ENCODE measurements at regions not wholly inside any gene's neighbourhood (a gene's known extent, or its start where the extent isn't known, plus 50 kb on each side); places are given as distances from the start of the nearest gene placed in this dataset.

GRCh38 chr6:63458480-63459115, 113.7 kb upstream of the LOC128125822 start:
- Histone ChIP-seq H3K4me1 (ENCODE audit: low read depth) (no peaks in the 10 kb centered on the region), H3K27me3 (no peaks in the 10 kb centered on the region), H3K27ac (no peak overlapping the region), H3K4me3 (no peak overlapping the region), H3K9me3 (ENCODE audit: low read depth) (no peaks in the 10 kb centered on the region), H3K36me3 (no peaks in the 10 kb centered on the region)
- no peak for TF ChIP-seq CTCF (IDR thresholded peaks at IDR 0.05; ENCODE audit: low read depth, low read length)
- no peak for DNase-seq (ENCODE audit: low read depth in 1 of 2, low spot score in 1 of 2)

GRCh38 chr6:63459814-63460213, 112.5 kb upstream of the LOC128125822 start:
- Histone ChIP-seq H3K4me3 (no peak overlapping the region), H3K27me3 (no peaks in the 10 kb centered on the region), H3K27ac (no peak overlapping the region), H3K4me1 (ENCODE audit: low read depth) (no peaks in the 10 kb centered on the region), H3K36me3 (no peaks in the 10 kb centered on the region), H3K9me3 (ENCODE audit: low read depth) (no peaks in the 10 kb centered on the region)
- DNase-seq (ENCODE audit: low read depth in 1 of 2, low spot score in 1 of 2) = no peak
- no peak for TF ChIP-seq CTCF (IDR thresholded peaks at IDR 0.05; ENCODE audit: low read depth, low read length)

GRCh38 chr6:63460971-63461370, 111.3 kb upstream of the LOC128125822 start:
- no peak for DNase-seq (ENCODE audit: low read depth in 1 of 2, low spot score in 1 of 2)
- Histone ChIP-seq H3K4me1 (ENCODE audit: low read depth) (no peaks in the 10 kb centered on the region), H3K36me3 (no peaks in the 10 kb centered on the region), H3K27me3 (no peaks in the 10 kb centered on the region), H3K9me3 (ENCODE audit: low read depth) (no peaks in the 10 kb centered on the region), H3K4me3 (no peak overlapping the region), H3K27ac (no peak overlapping the region)
- no peak for TF ChIP-seq CTCF (IDR thresholded peaks at IDR 0.05; ENCODE audit: low read depth, low read length)

GRCh38 chr6:63464060-63464459, 108.2 kb upstream of the LOC128125822 start:
- DNase-seq (ENCODE audit: low read depth in 1 of 2, low spot score in 1 of 2) = no peak
- Histone ChIP-seq H3K27ac (no peak overlapping the region), H3K4me3 (no peak overlapping the region), H3K9me3 (ENCODE audit: low read depth) (no peaks in the 10 kb centered on the region), H3K4me1 (ENCODE audit: low read depth) (no peaks in the 10 kb centered on the region), H3K27me3 (no peaks in the 10 kb centered on the region), H3K36me3 (no peaks in the 10 kb centered on the region)
- TF ChIP-seq CTCF (IDR thresholded peaks at IDR 0.05; ENCODE audit: low read depth, low read length) = no peak

GRCh38 chr6:63465750-63466149, 106.5 kb upstream of the LOC128125822 start:
- Histone ChIP-seq H3K27ac (no peak overlapping the region), H3K4me3 (no peak overlapping the region), H3K9me3 (ENCODE audit: low read depth) (no peaks in the 10 kb centered on the region), H3K4me1 (ENCODE audit: low read depth) (no peaks in the 10 kb centered on the region), H3K27me3 (no peaks in the 10 kb centered on the region), H3K36me3 (no peaks in the 10 kb centered on the region)
- no peak for DNase-seq (ENCODE audit: low read depth in 1 of 2, low spot score in 1 of 2)
- no peak for TF ChIP-seq CTCF (IDR thresholded peaks at IDR 0.05; ENCODE audit: low read depth, low read length)
